ENCODE measurements at regions not wholly inside any gene's neighbourhood (a gene's known extent, or its start where the extent isn't known, plus 50 kb on each side); places are given as distances from the start of the nearest gene placed in this dataset.

DNA sequence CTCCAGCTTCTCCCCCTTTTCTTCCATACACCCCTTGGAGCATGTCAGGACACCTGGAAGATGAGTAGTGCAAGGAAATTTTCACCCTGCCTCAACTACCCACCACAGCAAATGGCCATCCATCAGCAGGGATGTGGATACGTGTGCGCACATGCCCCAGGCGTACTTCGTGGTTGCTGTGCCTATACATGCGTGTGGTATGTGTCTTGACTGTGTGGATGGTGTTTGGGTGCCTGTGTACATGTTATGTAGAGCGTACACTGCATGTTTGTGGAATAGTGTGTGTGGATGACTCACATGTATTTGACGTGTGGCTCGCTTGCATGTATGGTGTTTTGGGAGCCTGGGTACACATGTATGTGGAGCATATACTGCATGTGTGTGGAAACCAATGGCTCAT lies 158.5 kb downstream of the RRAGC start:
- Histone ChIP-seq H3K9ac (replicated peaks; ENCODE audit: extremely low read depth, insufficient read depth, low read length) (no peak overlapping the region), H3K27me3 (ENCODE audit: control insufficient read depth in 2 of 2, insufficient read depth in 2 of 2, low read length in 2 of 2) (peaks cover 0 to 3% of the 10 kb centered on the region in 2 experiments), H3K36me3 (ENCODE audit: control insufficient read depth in 2 of 2, extremely low read depth in 1 of 2, insufficient read depth in 2 of 2, low read length in 2 of 2) (no peaks in the 10 kb centered on the region), H3K79me2 (ENCODE audit: control insufficient read depth, insufficient read depth, low read length) (no peaks in the 10 kb centered on the region), H3K27ac (ENCODE audit: insufficient read depth, low read depth, low read length) (no peak overlapping the region), H3K4me1 (ENCODE audit: control insufficient read depth, extremely low read depth, insufficient read depth, low read length) (no peaks in the 10 kb centered on the region), H3K4me2 (ENCODE audit: insufficient read depth, low read length) (no peak overlapping the region), H3K9me3 (replicated peaks; ENCODE audit: control insufficient read depth, insufficient read depth, low read length) (no peaks in the 10 kb centered on the region), H3K9me1 (replicated peaks; ENCODE audit: control insufficient read depth, extremely low read depth, insufficient read depth, low read length) (no peaks in the 10 kb centered on the region), H4K20me1 (replicated peaks; ENCODE audit: control insufficient read depth, extremely low read depth, insufficient read depth, low read length) (no peaks in the 10 kb centered on the region), H2AFZ (ENCODE audit: low read depth, low read length) (no peak overlapping the region), H3K4me3 (replicated peaks in 1 of 3; ENCODE audit: insufficient read depth in 1 of 3, low read depth in 1 of 3, low read length in 3 of 3) (no peak overlapping the region)
- no TSS peak for BruUV-seq (replicated peaks)
- dilution Hi-C loops (cut with MboI; ENCODE audit: extremely low pct_ligation_motif_present, low sequenced_read_pairs), result no loop called here
- ChIA-PET POLR2A (no interaction called here), CTCF (no interaction called here)
- FAIRE-seq (no peak), DNase-seq (ENCODE audit: low read depth, low spot score) (no peak)
- intact Hi-C loops (cut with micrococcal nuclease), result no loop called here
- TF ChIP-seq JUN (IDR thresholded peaks at IDR 0.05; ENCODE audit: borderline replicate concordance, insufficient read depth, insufficient read length, low read depth) (no peak), GATA2 (IDR thresholded peaks at IDR 0.05; ENCODE audit: insufficient read depth, insufficient read length, low read depth, low read length) (no peak), POLR2A (IDR thresholded peaks at IDR 0.05; ENCODE audit: low read depth, low read length) (no peak), POLR2AphosphoS5 (IDR thresholded peaks at IDR 0.05; ENCODE audit: insufficient read depth, low read depth, low read length) (no peak), CTCF (IDR thresholded peaks at IDR 0.05; ENCODE audit: extremely low read depth in 1 of 2, insufficient read depth in 1 of 2, low read depth in 1 of 2, low read length in 2 of 2) (no peak), MYC (IDR thresholded peaks at IDR 0.05; ENCODE audit: low read depth, low read length) (no peak), EZH2 (IDR thresholded peaks at IDR 0.05; ENCODE audit: borderline replicate concordance, low read depth, low read length, severe bottlenecking) (no peak), MAX (IDR thresholded peaks at IDR 0.05; ENCODE audit: insufficient read depth, insufficient read length) (no peak), FOS (IDR thresholded peaks at IDR 0.05; ENCODE audit: borderline replicate concordance, insufficient read depth, low read length) (no peak)
